Endodermal cell (in vitro differentiated cells): ENCODE measurements at regions not wholly inside any gene's neighbourhood (a gene's known extent, or its start where the extent isn't known, plus 50 kb on each side); places are given as distances from the start of the nearest gene placed in this dataset.

Experiments
- DNase-seq: peaks from one replicate; pipeline ENCODE4 v3.0.0-alpha.2; 2017
- H3K27ac ChIP-seq: 2 replicates; pipeline ENCODE4 v1.5.1; 2013; ENCODE audit warnings: mild to moderate bottlenecking, low read depth, low read length, moderate library complexity
- H3K27me3 ChIP-seq: 2 replicates; pipeline ENCODE4 v1.6.1; 2013; ENCODE audit warnings: mild to moderate bottlenecking, low read length, moderate library complexity; ENCODE audit not compliant: insufficient read depth, control insufficient read depth, poor library complexity, severe bottlenecking
- H3K36me3 ChIP-seq: 2 replicates; pipeline ENCODE4 v1.7.0; 2013; ENCODE audit warnings: mild to moderate bottlenecking, low read length, moderate library complexity; ENCODE audit not compliant: control insufficient read depth, insufficient read depth
- H3K4me1 ChIP-seq: one replicate; pipeline ENCODE4 v1.7.0; 2013; ENCODE audit warnings: low read length; ENCODE audit not compliant: control insufficient read depth, insufficient read depth
- H3K4me3 ChIP-seq: 2 replicates; pipeline ENCODE4 v1.5.1; 2013; ENCODE audit warnings: mild to moderate bottlenecking, low read length, moderate library complexity
- H3K9ac ChIP-seq: 2 replicates; pipeline ENCODE4 v1.6.1; 2013; ENCODE audit warnings: mild to moderate bottlenecking, low read length, moderate library complexity; ENCODE audit not compliant: poor library complexity, severe bottlenecking; ENCODE audit errors: extremely low read depth
- H3K9me3 ChIP-seq: 2 replicates; pipeline ENCODE4 v1.6.1; 2013; ENCODE audit warnings: mild to moderate bottlenecking, low read length, moderate library complexity; ENCODE audit not compliant: control insufficient read depth
- H3K27ac Mint-ChIP-seq: 2 replicates; pipeline ENCODE4 v1.8.0; 2020; ENCODE audit warnings: mixed read lengths
- H3K27me3 Mint-ChIP-seq: 2 replicates; pipeline ENCODE4 v1.8.0; 2021; ENCODE audit warnings: mild to moderate bottlenecking, mixed read lengths; ENCODE audit not compliant: insufficient read depth
- H3K36me3 Mint-ChIP-seq: 2 replicates; pipeline ENCODE4 v1.8.0; 2020; ENCODE audit warnings: low read depth, mixed read lengths
- H3K4me1 Mint-ChIP-seq: 2 replicates; pipeline ENCODE4 v1.8.0; 2020; ENCODE audit warnings: mixed read lengths
- H3K4me3 Mint-ChIP-seq: 2 replicates; pipeline ENCODE4 v1.8.0; 2020; ENCODE audit warnings: mild to moderate bottlenecking, moderate library complexity, mixed read lengths
- H3K9me3 Mint-ChIP-seq: 2 replicates; pipeline ENCODE4 v1.8.0; 2020; ENCODE audit warnings: mild to moderate bottlenecking, mixed read lengths
- WGBS, 2 experiments: methylation state at CpG; one replicate each; pipeline versions ENCODE4 v1.1.5 to v1.1.7; 2013; ENCODE audit warnings: missing lambda C conversion rate in 2 of 2, mixed read lengths in 1 of 2; ENCODE audit not compliant: insufficient coverage in 1 of 2, insufficient read length in 1 of 2; 5-methylcytosine and 5-hydroxymethylcytosine counted together
- TF ChIP-seq, protein P1 (sequence below): fragments of 200-600 bp; sonication (generic); conservative IDR thresholded peaks from 2 replicates; pipeline ENCODE4 v1.5.0; 2021; ENCODE audit warnings: antibody characterized with exemption, mild to moderate bottlenecking

DNA sequence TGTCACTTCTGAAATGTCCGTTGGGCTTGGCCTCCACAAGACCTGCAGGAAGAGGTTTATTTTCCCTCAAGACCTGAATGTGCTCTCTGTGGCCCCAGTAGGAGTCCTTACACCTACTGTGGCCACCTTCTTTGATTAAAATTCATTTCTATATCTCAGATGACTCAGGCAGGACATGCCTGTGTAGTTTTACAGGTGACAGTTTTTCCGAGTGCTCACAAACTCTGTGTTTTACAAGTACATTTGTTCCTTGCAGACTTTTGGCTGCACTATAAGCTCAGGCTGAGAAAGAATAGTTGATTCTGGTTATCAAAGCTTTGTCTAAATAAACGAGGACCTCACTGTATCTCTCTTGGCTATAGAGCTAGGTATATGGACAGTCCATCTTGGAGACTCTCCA is 257.1 kb downstream of the MAP2K4 start:
- Histone ChIP-seq H3K27ac (no peak overlapping the region), H3K4me1 (no peaks in the 10 kb centered on the region), H3K9ac (no peak overlapping the region), H3K36me3 (no peaks in the 10 kb centered on the region), H3K27me3 (no peaks in the 10 kb centered on the region), H3K9me3 (peaks cover 6% of the 10 kb centered on the region), H3K4me3 (no peak overlapping the region)
- Mint-ChIP-seq H3K9me3 (peaks cover 9% of the 10 kb centered on the region), H3K4me3 (no peak overlapping the region), H3K27me3 (no peaks in the 10 kb centered on the region), H3K4me1 (no peaks in the 10 kb centered on the region), H3K27ac (no peak overlapping the region), H3K36me3 (no peaks in the 10 kb centered on the region)
- 93 to 94% methylated on average over 2 to 3 of the region's 3 CpGs for WGBS, 2 experiments
- TF ChIP-seq, protein P1, sequence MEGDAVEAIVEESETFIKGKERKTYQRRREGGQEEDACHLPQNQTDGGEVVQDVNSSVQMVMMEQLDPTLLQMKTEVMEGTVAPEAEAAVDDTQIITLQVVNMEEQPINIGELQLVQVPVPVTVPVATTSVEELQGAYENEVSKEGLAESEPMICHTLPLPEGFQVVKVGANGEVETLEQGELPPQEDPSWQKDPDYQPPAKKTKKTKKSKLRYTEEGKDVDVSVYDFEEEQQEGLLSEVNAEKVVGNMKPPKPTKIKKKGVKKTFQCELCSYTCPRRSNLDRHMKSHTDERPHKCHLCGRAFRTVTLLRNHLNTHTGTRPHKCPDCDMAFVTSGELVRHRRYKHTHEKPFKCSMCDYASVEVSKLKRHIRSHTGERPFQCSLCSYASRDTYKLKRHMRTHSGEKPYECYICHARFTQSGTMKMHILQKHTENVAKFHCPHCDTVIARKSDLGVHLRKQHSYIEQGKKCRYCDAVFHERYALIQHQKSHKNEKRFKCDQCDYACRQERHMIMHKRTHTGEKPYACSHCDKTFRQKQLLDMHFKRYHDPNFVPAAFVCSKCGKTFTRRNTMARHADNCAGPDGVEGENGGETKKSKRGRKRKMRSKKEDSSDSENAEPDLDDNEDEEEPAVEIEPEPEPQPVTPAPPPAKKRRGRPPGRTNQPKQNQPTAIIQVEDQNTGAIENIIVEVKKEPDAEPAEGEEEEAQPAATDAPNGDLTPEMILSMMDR: no peak
- no peak for DNase-seq

DNA sequence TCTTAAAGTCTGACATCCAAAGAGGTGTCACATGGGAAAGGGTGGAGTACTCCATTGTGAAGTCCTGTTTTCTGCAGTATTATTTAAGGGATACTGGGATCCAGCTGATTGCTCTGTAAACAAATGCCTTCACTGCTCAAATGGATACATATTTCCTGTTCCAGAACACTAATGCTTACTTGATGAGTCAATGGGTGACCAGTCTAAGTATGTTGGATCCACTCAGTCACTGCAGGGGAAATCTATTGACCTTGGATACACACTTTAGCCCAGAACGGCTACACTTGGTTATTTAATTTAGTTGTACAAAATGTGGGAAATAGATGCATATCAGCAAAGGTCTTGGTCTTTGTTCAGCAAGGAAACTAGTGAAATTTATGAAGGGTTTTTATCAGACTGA is 261.4 kb downstream of the MAP2K4 start:
- no peak overlapping the region for H3K4me3 Mint-ChIP-seq
- Histone ChIP-seq H3K27me3 (no peaks in the 10 kb centered on the region), H3K27ac (no peak overlapping the region), H3K9me3 (no peaks in the 10 kb centered on the region), H3K4me1 (no peaks in the 10 kb centered on the region), H3K4me3 (no peak overlapping the region), H3K36me3 (no peaks in the 10 kb centered on the region), H3K9ac (no peak overlapping the region)
- H3K36me3 Mint-ChIP-seq: no peaks in the 10 kb centered on the region
- 96 to 100% methylated on average over 1 of the region's 1 CpG for WGBS, 2 experiments
- TF ChIP-seq, protein P1: no peak
- no peaks in the 10 kb centered on the region for H3K4me1 Mint-ChIP-seq
- H3K27me3 Mint-ChIP-seq: no peaks in the 10 kb centered on the region
- H3K27ac Mint-ChIP-seq: no peak overlapping the region
- no peaks in the 10 kb centered on the region for H3K9me3 Mint-ChIP-seq
- DNase-seq: no peak

DNA sequence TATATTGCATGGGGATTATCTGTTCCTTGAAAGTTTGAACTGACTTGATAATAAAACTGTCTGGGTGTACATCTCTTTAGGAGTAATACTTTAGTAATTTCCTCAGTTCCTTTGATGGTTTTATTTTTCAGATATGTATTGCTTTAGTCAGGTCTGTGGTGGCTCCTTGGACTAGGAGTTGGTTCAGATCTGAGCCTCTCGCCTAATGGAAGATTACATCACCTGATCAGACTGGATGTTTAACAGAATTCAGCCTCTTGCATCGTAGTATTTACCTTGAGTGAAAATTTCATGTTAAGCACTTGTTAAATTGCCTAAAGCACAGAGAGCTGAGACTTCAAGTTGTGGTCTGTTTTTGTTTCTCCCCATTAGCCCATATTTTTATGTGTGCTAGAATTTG is 267.3 kb downstream of the MAP2K4 start:
- H3K36me3 ChIP-seq: no peaks in the 10 kb centered on the region
- Mint-ChIP-seq H3K27ac (no peak overlapping the region), H3K27me3 (no peaks in the 10 kb centered on the region), H3K9me3 (no peaks in the 10 kb centered on the region), H3K36me3 (no peaks in the 10 kb centered on the region), H3K4me1 (no peaks in the 10 kb centered on the region), H3K4me3 (no peak overlapping the region)
- H3K9me3 ChIP-seq: no peaks in the 10 kb centered on the region
- DNase-seq: no peak
- no peak overlapping the region for H3K4me3 ChIP-seq
- no peaks in the 10 kb centered on the region for H3K4me1 ChIP-seq
- no peak overlapping the region for H3K9ac ChIP-seq
- 43 to 48% methylated on average over 2 of the region's 2 CpGs for WGBS, 2 experiments
- H3K27ac ChIP-seq: no peak overlapping the region
- TF ChIP-seq, protein P1: no peak
- no peaks in the 10 kb centered on the region for H3K27me3 ChIP-seq
